Erythroblast (primary cell): ENCODE measurements at regions not wholly inside any gene's neighbourhood (a gene's known extent, or its start where the extent isn't known, plus 50 kb on each side); places are given as distances from the start of the nearest gene placed in this dataset.

ENCODE experiments used
- DNase-seq, 2 experiments: peaks; one replicate each; lab custom pipeline; 2025; lab: John Stamatoyannopoulos, UW
- GATA1 ChIP-seq: IDR thresholded peaks from 2 replicates; pipeline ENCODE4 v1.6.1; 2011; ENCODE audit warnings: low read depth, mild to moderate bottlenecking, control low read depth, low read length, moderate library complexity
- POLR2A ChIP-seq: IDR thresholded peaks from 2 replicates; pipeline ENCODE4 v1.6.1; 2011; ENCODE audit warnings: mild to moderate bottlenecking, low read length

- no peak for DNase-seq
- TF ChIP-seq GATA1: no peak
- TF ChIP-seq POLR2A: no peak
Measured at GRCh38 chr20:36097337-36098151, 57.0 kb upstream of the EPB41L1 start.

GRCh38 chr20:36098364-36098763 is 56.2 kb upstream of the EPB41L1 start:
- no peak for DNase-seq
- TF ChIP-seq POLR2A (no peak), GATA1 (no peak)

- no peak for DNase-seq
Measured at GRCh38 chr20:36099106-36099505, 55.4 kb upstream of the EPB41L1 start.

GRCh38 chr20:36101192-36101591 is 53.3 kb upstream of the EPB41L1 start:
- no peak for TF ChIP-seq GATA1
- TF ChIP-seq POLR2A: no peak
- DNase-seq: no peak

More at GRCh38 chr20:36099106-36099505, 55.4 kb upstream of the EPB41L1 start:
- no peak for TF ChIP-seq GATA1
- TF ChIP-seq POLR2A: no peak

- TF ChIP-seq POLR2A (no peak), GATA1 (no peak)
- DNase-seq: no peak
Measured at GRCh38 chr20:36102306-36102705, 52.2 kb upstream of the EPB41L1 start.

- TF ChIP-seq GATA1: no peak
- TF ChIP-seq POLR2A: no peak
- DNase-seq: no peak
Measured at GRCh38 chr20:36102809-36103596, 51.5 kb upstream of the EPB41L1 start.

GRCh38 chr20:36104244-36104643 is 50.3 kb upstream of the EPB41L1 start:
- DNase-seq: no peak
- TF ChIP-seq GATA1 (no peak), POLR2A (no peak)
